Fibroblast of mammary gland (primary cell): ENCODE measurements at regions not wholly inside any gene's neighbourhood (a gene's known extent, or its start where the extent isn't known, plus 50 kb on each side); places are given as distances from the start of the nearest gene placed in this dataset.

Experiments used
- DNase-seq: peaks from one replicate; pipeline ENCODE4 v3.0.0-alpha.2; 2010; ENCODE audit warnings: low read depth
- H3K4me3 ChIP-seq: 2 replicates; pipeline ENCODE4 v1.5.1; 2011; ENCODE audit warnings: low read depth, mild to moderate bottlenecking, low read length, moderate library complexity; ENCODE audit not compliant: control insufficient read depth
- TF ChIP-seq, protein P1 (sequence below): conservative IDR thresholded peaks from 2 replicates; pipeline ENCODE4 v1.5.1; 2011; ENCODE audit warnings: low read depth, low read length, inconsistent platforms; ENCODE audit not compliant: control insufficient read depth, insufficient read depth

DNA sequence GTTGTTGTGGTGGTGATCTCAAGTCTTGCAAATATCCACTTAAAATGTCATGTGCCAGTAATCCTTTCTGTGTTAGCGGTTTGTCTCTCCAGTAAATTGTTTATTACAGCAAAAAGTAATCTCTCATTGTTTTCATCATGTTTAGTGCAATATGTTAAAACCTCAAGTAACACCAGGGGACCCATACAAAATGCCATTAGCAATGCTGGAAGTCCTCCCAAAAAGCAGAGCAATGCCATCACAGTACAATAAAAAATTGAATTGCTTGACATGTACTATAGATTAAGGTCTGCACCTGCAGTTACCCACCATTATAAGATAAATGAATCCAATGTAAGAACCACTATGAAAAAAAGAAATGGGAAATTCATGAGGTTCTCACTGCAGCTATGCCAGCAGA is 1606.5 kb downstream of the BRINP3 start:
- no peak for DNase-seq
- TF ChIP-seq, protein P1, sequence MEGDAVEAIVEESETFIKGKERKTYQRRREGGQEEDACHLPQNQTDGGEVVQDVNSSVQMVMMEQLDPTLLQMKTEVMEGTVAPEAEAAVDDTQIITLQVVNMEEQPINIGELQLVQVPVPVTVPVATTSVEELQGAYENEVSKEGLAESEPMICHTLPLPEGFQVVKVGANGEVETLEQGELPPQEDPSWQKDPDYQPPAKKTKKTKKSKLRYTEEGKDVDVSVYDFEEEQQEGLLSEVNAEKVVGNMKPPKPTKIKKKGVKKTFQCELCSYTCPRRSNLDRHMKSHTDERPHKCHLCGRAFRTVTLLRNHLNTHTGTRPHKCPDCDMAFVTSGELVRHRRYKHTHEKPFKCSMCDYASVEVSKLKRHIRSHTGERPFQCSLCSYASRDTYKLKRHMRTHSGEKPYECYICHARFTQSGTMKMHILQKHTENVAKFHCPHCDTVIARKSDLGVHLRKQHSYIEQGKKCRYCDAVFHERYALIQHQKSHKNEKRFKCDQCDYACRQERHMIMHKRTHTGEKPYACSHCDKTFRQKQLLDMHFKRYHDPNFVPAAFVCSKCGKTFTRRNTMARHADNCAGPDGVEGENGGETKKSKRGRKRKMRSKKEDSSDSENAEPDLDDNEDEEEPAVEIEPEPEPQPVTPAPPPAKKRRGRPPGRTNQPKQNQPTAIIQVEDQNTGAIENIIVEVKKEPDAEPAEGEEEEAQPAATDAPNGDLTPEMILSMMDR, result no peak
- H3K4me3 ChIP-seq, result no peak overlapping the region

DNA sequence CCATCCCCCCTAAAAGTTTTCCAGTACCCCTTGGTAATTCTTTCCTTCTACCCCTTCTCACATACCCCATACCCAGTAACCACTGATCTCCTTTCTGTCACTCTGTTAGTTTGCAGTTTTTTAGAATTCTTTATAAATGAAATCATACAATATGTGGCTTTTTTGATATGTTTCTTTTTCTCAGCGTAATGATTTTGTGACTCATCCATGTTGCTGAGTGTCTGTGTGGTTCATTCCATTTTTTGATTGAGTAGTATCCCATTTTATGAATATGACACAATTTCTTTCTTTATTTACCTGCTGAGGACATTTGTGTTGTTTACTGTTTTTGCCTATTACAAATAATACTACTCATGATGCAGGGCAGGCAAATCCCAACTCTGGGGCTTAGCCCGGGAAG is 1605.3 kb downstream of the BRINP3 start:
- no peak overlapping the region for H3K4me3 ChIP-seq
- TF ChIP-seq, protein P1, result no peak
- DNase-seq, result no peak

DNA sequence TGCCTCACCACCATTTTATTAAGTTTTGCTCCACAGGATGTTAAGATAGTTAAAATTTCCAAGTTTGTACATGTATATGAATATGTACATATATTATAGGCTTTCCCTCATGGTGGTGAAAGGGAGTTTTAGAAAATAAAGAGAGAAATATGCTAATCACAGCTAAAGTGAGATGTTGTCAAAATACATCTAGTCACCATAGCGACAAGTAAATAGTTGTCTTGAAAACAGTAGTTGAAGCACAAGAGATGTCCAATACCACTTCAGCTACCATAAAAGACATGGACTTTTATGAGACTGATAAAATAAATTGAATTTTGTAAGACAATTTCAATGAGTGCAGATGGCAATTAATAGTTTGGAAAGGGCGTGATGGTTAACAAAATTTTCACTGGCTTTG is 1600.0 kb downstream of the BRINP3 start:
- TF ChIP-seq, protein P1, result no peak
- H3K4me3 ChIP-seq, result no peak overlapping the region
- DNase-seq, result no peak

DNA sequence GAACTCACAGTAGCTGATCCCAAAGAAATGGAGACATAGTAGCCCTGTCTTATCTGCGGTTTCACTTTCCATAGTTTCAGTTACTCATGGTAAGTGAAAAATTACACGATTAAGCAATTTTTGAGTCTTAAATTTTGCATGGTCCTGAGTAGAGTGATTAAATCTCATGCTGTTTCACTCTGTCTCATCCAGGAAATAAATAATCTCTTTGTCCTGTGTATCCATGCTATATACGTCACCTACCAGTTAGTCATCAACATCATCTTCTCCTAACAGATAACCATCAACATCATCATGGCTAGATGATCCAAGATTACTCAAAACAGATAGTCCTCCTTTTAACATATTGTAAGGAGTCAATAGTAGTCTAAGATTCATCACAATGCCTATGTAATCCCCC is 1589.3 kb downstream of the BRINP3 start:
- TF ChIP-seq, protein P1, result no peak
- no peak overlapping the region for H3K4me3 ChIP-seq
- DNase-seq, result no peak

DNA sequence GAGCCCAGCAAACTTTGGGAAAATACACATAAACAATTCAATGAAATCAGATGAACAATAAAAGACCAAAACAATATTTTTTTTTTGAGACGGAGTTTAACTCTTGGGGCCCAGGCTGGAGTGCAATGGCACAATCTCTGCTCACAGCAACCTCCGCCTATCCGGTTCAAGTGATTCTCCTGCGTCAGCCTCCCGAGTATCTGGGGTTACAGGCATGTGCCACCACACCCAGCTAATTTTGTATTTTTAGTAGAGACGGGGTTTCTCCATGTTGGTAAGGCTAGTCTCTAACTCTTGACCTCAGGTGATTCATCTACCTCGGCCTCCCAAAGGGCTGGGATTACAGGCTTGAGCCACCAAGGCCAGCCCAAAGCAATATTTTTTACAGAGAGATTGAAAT is 1588.5 kb downstream of the BRINP3 start:
- H3K4me3 ChIP-seq, result no peak overlapping the region
- TF ChIP-seq, protein P1, result no peak
- DNase-seq, result no peak

DNA sequence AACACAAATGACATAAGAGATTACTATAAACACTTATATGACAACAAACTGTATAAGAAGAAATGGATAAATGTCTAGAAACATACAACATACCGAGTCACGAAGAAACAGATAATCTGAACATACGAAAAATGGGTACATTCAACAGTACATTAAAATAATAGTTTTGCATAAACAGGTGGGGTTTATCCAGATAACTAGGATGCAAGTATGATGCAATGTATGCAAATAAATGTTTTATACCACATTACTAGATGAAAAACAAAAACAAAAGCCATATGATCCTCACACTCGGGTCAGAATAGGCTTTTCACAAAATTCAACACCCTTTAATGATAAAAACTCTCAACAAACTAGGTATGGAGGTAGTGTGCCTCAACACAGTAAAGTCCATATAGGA is 1585.7 kb downstream of the BRINP3 start:
- TF ChIP-seq, protein P1, result no peak
- DNase-seq, result no peak
- H3K4me3 ChIP-seq, result no peak overlapping the region

DNA sequence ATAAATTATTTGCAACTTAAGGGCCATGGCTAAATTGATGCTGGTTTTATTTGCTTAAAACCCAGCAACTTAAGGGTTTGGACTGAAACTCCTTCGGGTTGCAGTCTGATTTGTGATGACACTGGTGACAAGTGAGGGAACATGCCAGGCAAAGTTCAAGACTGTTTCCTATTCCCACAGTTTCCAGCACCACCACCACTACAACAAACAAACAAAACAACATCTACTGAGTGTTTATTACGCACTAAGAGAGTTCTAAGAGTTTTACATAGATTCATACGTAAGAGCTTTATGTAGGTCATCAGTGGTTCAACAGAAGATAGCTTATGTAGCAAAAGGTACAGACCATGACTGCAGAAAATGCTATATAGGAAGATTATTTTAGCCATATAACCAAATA is 1582.1 kb downstream of the BRINP3 start:
- no peak for DNase-seq
- TF ChIP-seq, protein P1, result no peak
- no peak overlapping the region for H3K4me3 ChIP-seq
